ENCODE measurements at regions not wholly inside any gene's neighbourhood (a gene's known extent, or its start where the extent isn't known, plus 50 kb on each side); places are given as distances from the start of the nearest gene placed in this dataset.
"Not testable (repeated sequence)": the region's sequence is repeated elsewhere in the genome, so short reads cannot be mapped to it uniquely, and the experiment has no call there.

- no peak overlapping the region for H3K4me3 ChIP-seq (ENCODE audit: low read depth, low read length)
- DNase-seq (ENCODE audit: low read depth), result no peak
These were observed 210.7 kb downstream of the EFCAB11 start for GRCh38 chr14:89743828-89744227.

DNA sequence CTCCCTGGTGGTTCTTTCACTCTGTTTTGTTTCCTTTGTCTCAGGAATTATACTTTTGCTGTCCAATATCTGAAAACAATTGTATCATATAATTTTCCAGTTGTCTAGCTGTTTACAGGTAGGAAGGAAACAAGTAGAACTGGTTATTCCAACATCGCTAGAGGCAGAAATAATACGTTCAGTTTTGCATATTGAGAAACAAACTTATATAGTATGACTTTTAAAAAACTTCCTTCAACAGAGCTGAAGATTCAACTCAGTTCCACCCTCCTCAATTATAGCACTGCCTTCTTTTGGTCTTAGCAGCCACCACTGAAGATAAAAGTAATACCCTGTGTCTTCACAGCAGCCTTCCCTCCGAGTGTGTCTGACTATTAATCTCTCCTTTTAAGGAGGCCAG, 214.3 kb downstream of the EFCAB11 start:
- H3K4me3 ChIP-seq (ENCODE audit: low read depth, low read length), result no peak overlapping the region
- DNase-seq (ENCODE audit: low read depth), result no peak

GRCh38 chr14:89736881-89737280, 217.6 kb downstream of the EFCAB11 start:
- no peak overlapping the region for H3K4me3 ChIP-seq (ENCODE audit: low read depth, low read length)
- DNase-seq (ENCODE audit: low read depth), result no peak

GRCh38 chr14:89731396-89731933, 223.1 kb downstream of the EFCAB11 start:
- H3K4me3 ChIP-seq (ENCODE audit: low read depth, low read length), result no peak overlapping the region
- DNase-seq (ENCODE audit: low read depth), result no peak

GRCh38 chr14:89730687-89731086, 223.8 kb downstream of the EFCAB11 start:
- H3K4me3 ChIP-seq (ENCODE audit: low read depth, low read length), result no peak overlapping the region
- no peak for DNase-seq (ENCODE audit: low read depth)

DNA sequence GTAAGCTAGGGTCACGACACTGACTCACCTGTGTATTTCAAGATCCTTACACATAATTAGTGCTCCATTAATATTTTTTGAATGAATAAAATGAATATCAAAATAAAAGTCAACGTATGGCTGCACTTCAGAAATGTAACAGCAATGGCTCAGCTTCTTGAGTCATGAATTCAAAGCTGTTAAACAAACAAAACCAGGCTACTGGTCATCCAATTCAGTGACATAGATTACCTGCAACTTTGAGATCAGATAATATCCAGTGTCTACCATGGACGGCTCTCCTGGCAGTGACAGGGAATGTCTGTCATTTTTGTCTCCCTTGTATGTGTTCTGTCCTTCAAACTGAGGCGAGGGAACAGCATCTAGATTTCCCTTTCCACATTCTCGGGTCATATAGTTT, 225.6 kb downstream of the EFCAB11 start:
- H3K4me3 ChIP-seq (ENCODE audit: low read depth, low read length), result no peak overlapping the region
- DNase-seq (ENCODE audit: low read depth), result no peak

- DNase-seq (ENCODE audit: low read depth); H3K4me3 ChIP-seq (ENCODE audit: low read depth, low read length): not testable (repeated sequence)
These were observed 228.3 kb downstream of the EFCAB11 start for GRCh38 chr14:89726226-89726625.

DNA sequence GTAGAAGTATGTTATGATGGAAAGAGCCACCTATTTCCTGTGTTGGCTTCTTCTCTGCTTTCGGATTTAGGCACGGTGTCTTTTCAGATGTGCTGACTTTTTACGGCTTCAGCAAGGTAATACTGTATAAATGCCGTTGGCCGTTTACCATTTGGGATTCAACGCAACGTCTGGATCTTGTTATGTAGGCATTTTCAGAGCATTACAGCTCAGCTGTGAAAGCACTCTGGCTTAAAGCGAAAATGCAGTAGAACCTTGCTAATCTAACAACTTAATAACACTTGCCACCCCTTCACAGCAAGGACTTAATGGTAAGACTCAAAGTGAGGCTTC, 229.9 kb downstream of the EFCAB11 start:
- no peak for DNase-seq (ENCODE audit: low read depth)
- H3K4me3 ChIP-seq (ENCODE audit: low read depth, low read length), result peak overlapping the region; percentile 24

DNA sequence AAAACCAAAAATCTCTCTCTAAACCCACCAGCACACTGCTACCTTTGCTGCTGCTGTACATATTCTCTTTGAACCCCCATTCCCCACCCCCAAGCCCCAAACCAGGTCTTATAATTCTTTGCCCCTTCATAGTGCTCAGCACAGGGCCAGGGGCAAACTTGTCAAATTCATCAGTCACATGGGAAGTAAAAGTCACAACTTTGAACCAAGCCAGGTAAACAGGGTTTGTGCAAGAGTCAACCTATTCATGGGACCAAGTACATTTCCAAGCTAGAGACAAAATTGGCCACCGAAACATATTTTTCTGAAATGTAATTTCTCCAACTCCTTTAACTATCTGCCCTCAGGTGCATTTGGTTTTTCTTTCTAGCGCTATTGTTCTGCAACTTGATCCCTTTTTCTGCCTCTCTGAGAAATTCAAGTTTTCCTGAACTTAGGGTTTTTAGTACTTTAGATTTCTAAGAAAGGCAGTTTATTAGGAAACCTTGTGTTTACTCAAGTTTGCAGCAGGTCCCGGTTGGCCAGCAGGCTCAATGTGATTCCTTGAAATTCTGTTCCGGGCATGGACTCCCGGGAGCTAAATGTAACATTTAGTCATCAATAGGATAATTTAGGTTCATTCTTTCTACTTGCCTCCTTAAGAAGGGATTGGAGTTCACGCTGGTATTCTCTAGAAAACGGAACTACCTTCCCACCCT, 230.5 kb downstream of the EFCAB11 start:
- peak; percentile 41 for DNase-seq (ENCODE audit: low read depth)
- peak overlapping the region; percentile 24 for H3K4me3 ChIP-seq (ENCODE audit: low read depth, low read length)

DNA sequence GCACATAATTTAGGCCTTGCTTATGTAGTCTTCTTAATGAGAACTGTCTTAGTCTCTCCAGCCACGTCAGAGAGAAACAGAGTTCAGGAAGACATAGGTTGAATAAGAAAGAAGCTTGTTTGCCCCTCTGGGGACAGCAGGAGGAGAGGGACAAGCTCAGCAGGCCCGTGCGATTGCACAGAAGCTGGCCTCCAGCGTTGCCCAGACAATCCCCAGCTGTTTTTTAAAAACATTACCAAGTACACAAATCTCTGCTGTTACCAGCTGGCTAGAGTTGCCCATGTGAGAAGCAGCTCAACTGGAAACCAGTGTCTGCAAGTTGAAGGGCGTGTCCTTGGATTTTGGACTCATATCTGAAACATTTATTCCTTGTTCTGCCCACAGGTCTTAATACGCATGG, 232.6 kb downstream of the EFCAB11 start:
- DNase-seq (ENCODE audit: low read depth), result no peak
- H3K4me3 ChIP-seq (ENCODE audit: low read depth, low read length), result no peak overlapping the region

DNA sequence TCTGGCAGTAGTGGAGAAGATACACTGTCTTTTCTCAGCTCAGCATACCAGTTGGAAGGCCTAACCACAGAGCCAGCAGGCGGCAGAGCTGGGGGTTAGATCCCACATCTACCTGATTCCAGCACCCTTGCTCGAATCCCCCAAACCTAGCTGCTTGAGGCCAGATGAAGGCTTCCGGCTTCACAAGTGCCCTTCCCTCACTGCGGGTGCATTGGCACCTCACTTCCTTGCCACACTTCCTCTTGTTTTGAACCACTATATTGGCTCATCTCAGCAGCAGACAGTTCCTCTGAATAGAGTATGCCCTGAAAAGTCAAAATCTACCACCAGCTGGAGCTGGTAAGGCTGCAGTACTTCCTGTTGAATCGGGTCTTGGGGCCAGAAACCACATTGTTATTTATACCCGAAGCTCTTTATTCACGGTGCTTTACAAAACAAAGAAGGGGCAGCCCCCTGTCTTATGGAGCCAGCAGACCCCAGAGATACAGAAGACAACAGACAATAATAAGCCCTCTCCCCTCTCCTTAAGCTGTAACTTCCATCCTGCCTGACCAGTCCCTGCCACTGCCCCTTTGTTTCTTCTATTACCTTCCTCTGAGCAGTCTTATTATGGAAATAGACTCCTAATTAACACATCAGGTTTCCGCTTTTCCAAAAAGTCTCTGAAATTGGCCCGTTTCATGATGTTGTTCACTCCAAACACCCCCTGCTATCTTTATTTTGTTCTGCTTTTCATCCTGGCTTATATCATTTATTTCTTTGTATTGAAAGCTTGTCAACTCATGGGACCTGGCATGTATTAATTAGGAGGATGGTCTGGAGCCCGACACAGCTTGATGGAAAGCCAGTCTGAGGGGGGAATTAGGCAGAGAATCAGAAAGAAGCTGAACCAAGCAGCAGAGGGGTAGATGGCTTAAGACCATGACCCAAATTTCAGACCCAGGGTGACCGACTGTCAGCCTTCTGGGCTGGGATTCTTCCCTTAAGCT, 233.5 kb downstream of the EFCAB11 start:
- H3K4me3 ChIP-seq (ENCODE audit: low read depth, low read length), result no peak overlapping the region
- DNase-seq (ENCODE audit: low read depth), result no peak

DNA sequence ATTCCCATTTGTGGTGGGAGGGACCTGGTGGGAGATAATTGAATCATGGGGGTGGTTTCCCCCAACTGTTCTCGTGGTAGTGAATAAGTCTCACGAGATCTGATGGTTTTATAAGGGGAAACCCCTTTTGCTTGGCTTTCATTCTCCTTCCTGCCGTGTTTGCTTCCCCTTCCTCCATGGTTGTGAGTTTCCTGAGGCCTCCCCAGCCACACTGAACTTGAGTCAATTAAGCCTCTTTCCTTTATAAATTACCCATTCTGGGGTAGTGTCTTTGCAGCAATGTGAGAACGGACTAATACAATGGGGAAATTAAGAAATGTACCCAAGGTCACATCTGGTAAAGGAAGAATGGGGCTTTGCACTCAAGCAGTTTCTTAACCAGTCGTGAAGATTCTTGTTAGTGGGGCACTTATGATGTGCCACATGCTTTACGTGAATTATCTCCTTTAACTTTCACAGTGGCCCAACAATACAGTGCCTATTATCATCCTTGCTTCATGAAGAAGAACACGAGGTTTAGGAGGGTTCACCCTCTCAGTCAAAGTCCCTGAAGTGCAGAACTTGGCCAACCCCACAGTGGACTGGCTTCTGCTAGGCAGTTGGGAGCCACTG, 234.3 kb downstream of the EFCAB11 start:
- no peak overlapping the region for H3K4me3 ChIP-seq (ENCODE audit: low read depth, low read length)
- DNase-seq (ENCODE audit: low read depth), result no peak

- H3K4me3 ChIP-seq (ENCODE audit: low read depth, low read length), result no peak overlapping the region
These were observed 235.0 kb downstream of the EFCAB11 start for GRCh38 chr14:89719366-89720075.

DNA sequence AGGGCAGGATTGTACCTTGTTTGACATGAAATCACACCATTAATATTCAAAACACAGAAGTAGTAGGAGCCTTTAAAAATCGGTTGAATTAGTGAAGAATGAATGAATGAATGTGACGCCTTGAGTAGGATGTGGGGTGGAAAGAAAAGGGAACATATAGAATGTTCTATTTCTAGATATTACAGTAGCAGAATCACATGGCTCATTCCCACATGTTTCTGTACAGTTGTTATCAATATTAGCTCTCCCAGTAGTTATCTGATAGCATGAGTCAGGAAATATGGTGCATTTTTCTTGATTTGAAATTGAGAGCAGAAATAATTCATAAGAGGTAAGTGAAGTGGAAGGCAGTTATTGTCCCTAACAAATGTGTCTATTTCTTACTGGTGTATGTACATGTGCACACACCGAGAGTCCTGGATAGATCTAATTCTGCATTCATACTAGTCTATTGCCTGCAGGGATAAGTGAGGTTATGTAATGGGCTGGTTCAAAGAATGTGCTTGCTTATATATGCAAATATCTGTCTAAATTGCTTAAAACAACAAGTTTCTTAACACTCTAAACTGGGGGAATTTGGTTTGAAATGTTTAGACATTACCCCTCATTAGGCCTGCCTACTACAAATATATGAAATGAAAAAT, 245.4 kb downstream of the EFCAB11 start:
- no peak overlapping the region for H3K4me3 ChIP-seq (ENCODE audit: low read depth, low read length)
- no peak for DNase-seq (ENCODE audit: low read depth)

More at GRCh38 chr14:89719366-89720075, 235.0 kb downstream of the EFCAB11 start:
- DNase-seq (ENCODE audit: low read depth), result no peak

- no peak overlapping the region for H3K4me3 ChIP-seq (ENCODE audit: low read depth, low read length)
- DNase-seq (ENCODE audit: low read depth), result no peak
These were observed 247.4 kb downstream of the EFCAB11 start for GRCh38 chr14:89707086-89707485.

DNA sequence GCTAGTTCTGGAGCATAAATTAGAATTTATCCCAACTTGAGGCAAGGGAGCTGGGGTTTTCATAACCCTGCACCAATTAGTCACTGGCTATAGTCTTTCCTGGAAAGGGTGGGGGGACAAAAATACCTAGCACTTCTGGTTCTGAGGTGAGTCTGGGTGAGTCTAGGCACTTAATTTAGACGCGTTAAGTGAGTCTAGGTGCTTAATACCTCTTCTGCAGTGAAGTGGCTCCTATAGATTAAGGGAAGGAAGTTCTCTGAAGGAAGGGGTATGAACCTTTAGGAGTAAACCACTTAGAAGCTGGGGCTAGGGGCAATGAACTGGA, 251.7 kb downstream of the EFCAB11 start:
- H3K4me3 ChIP-seq (ENCODE audit: low read depth, low read length), result no peak overlapping the region
- no peak for DNase-seq (ENCODE audit: low read depth)

GRCh38 chr14:89702073-89702875, 252.3 kb downstream of the EFCAB11 start:
- peak; percentile 24 for DNase-seq (ENCODE audit: low read depth)

More at GRCh38 chr14:89702073-89702875, 252.3 kb downstream of the EFCAB11 start:
- H3K4me3 ChIP-seq (ENCODE audit: low read depth, low read length), result peak overlapping the region; percentile 62
